RWPE1 (cell line): ENCODE measurements at regions not wholly inside any gene's neighbourhood (a gene's known extent, or its start where the extent isn't known, plus 50 kb on each side); places are given as distances from the start of the nearest gene placed in this dataset.

Experiments used
- CTCF ChIA-PET: fragments of 350-600 bp; sonication (Branson Sonifier 250); formaldehyde crosslinking; extraction: SDS; loops from one replicate; lab custom pipeline; 2021; lab: Yijun Ruan, JAX
- POLR2A ChIA-PET: fragments of 400-600 bp; formaldehyde crosslinking; extraction: SDS; loops from one replicate; lab custom pipeline; 2020; ENCODE audit warnings: antibody characterized with exemption; ENCODE audit not compliant: low non-redundant PET; lab: Yijun Ruan, JAX
- DNase-seq: peaks from one replicate; pipeline ENCODE4 v3.0.0; 2012; ENCODE audit warnings: low spot score
- H3K27ac ChIP-seq: fragments of 450-650 bp; 2 replicates; pipeline ENCODE4 v1.5.1; 2017
- CTCF ChIP-seq: fragments of 450-650 bp; conservative IDR thresholded peaks from 2 replicates; pipeline ENCODE4 v1.5.1; 2017; ENCODE audit warnings: low read depth, mild to moderate bottlenecking

GRCh38 chr5:174418809-174419539 is 305.4 kb upstream of the MSX2 start:
- no peak overlapping the region for H3K27ac ChIP-seq
- ChIA-PET POLR2A (no interaction called here), CTCF (interaction anchor here (0.6 to 2.9 kb wide), 26 partner anchors 10 to 517 kb away, joined by 3 to 52 read pairs (median 4); no protein-coding TSS in a partner anchor)
- peak; percentile 21 for DNase-seq
- TF ChIP-seq CTCF: no peak

GRCh38 chr5:174419540-174420132 is 304.7 kb upstream of the MSX2 start:
- no peak overlapping the region for H3K27ac ChIP-seq
- POLR2A ChIA-PET: no interaction called here
- TF ChIP-seq CTCF: peak; percentile 97
- DNase-seq: peak; percentile 86
- CTCF ChIA-PET: interaction anchor here (0.6 to 2.9 kb wide), 36 partner anchors 9 to 931 kb away, joined by 3 to 52 read pairs (median 4); no protein-coding TSS in a partner anchor

GRCh38 chr5:174420651-174421407 is 303.6 kb upstream of the MSX2 start:
- POLR2A ChIA-PET: no interaction called here
- CTCF ChIA-PET: interaction anchor here (0.6 to 2.9 kb wide), 6 partner anchors 94 to 373 kb away, joined by 3 to 52 read pairs (median 8); no protein-coding TSS in a partner anchor
- H3K27ac ChIP-seq: no peak overlapping the region
- no peak for TF ChIP-seq CTCF
- no peak for DNase-seq

- TF ChIP-seq CTCF: no peak
- no peak for DNase-seq
- ChIA-PET POLR2A (no interaction called here), CTCF (interaction anchor here (0.5 to 2.9 kb wide), 3 partner anchors 95 to 373 kb away, joined by 3 to 19 read pairs (median 4); no protein-coding TSS in a partner anchor)
- H3K27ac ChIP-seq: no peak overlapping the region
These were observed 303.0 kb upstream of the MSX2 start for GRCh38 chr5:174421408-174421805.

GRCh38 chr5:174423558-174423957 is 300.8 kb upstream of the MSX2 start:
- TF ChIP-seq CTCF: no peak
- no peak overlapping the region for H3K27ac ChIP-seq
- no peak for DNase-seq
- ChIA-PET POLR2A (no interaction called here), CTCF (interaction anchor here (0.7 to 0.8 kb wide), 4 partner anchors 25 to 335 kb away, joined by 4 to 7 read pairs (median 6); no protein-coding TSS in a partner anchor)
